Heart right ventricle (tissue), 16 donors: ENCODE measurements at regions not wholly inside any gene's neighbourhood (a gene's known extent, or its start where the extent isn't known, plus 50 kb on each side); places are given as distances from the start of the nearest gene placed in this dataset.

Source experiments
- ATAC-seq, 8 donors: fragments of 200-7000 bp; cut with Tn5 transposase; one replicate each; pipeline ENCODE4 v1.9.1; 2020; ENCODE audit warnings: mild to moderate bottlenecking in 8 of 8, moderate library complexity in 8 of 8, moderate number of reproducible peaks in 1 of 8
- DNase-seq, 2 donors: peaks; one replicate each; pipeline ENCODE4 v3.0.0-alpha.2; 2020
- H3K27ac ChIP-seq, 10 donors: fragments of 200-600 bp; sonication (generic) in 2 of 10; one replicate each; pipeline versions ENCODE4 v1.5.0 to v1.8.0; 2020 to 2022; ENCODE audit warnings: mild to moderate bottlenecking in 3 of 10
- H3K27me3 ChIP-seq, 7 donors: fragments of 200-600 bp; one replicate each; pipeline ENCODE4 v1.8.0; 2021 to 2022; ENCODE audit warnings: mild to moderate bottlenecking in 2 of 7
- H3K36me3 ChIP-seq, 9 donors: fragments of 200-600 bp; sonication (generic) in 1 of 9; one replicate each; pipeline versions ENCODE4 v1.5.0 to v1.8.0; 2020 to 2022; ENCODE audit warnings: mild to moderate bottlenecking in 2 of 9
- H3K4me1 ChIP-seq, 9 donors: fragments of 200-600 bp; sonication (generic) in 1 of 9; one replicate each; pipeline versions ENCODE4 v1.5.0 to v1.8.0; 2020 to 2022; ENCODE audit warnings: mild to moderate bottlenecking in 4 of 9
- H3K4me3 ChIP-seq, 10 donors: fragments of 200-600 bp; sonication (generic) in 2 of 10; one replicate each; pipeline versions ENCODE4 v1.5.0 to v1.8.0; 2020 to 2022; ENCODE audit warnings: mild to moderate bottlenecking in 7 of 10, moderate library complexity in 2 of 10
- H3K9me3 ChIP-seq, 11 donors: fragments of 200-600 bp in 10 of 11; sonication (generic) in 2 of 11; one replicate each; pipeline versions ENCODE4 v1.5.0 to v1.8.0; 2013 to 2022; ENCODE audit warnings: mild to moderate bottlenecking in 2 of 11, control low read depth in 1 of 11, moderate library complexity in 1 of 11
- CTCF ChIP-seq, 9 donors: fragments of 200-600 bp; sonication (generic) in 2 of 9; IDR thresholded peaks; one replicate each; pipeline versions ENCODE4 v1.5.0 to v1.8.0; 2021 to 2022; ENCODE audit warnings: antibody characterized with exemption in 9 of 9, mild to moderate bottlenecking in 5 of 9, moderate library complexity in 1 of 9
- WGBS, 2 donors: extraction: QIAGEN DNeasy Blood & Tissue Kit; methylation state at CpG; one replicate each; pipeline ENCODE4 v1.1.7; 2013; ENCODE audit warnings: inconsistent platforms in 1 of 2; 5-methylcytosine and 5-hydroxymethylcytosine counted together
- intact Hi-C, 10 donors: fragments of 100-400 bp; cut with DNase I; formaldehyde crosslinking; loops; one replicate each; pipeline versions ENCODE4 v1.11.1 to v1.14.2; 2022
- donor health status: Arrhythmogenic right ventricular cardiomyopathy.
- donor health status: ischemic (EF 13 %, LVEDD 7.1; RV severe dilation, severe dysfunction).
- donor health status: healthy with polysubstance abuse.
- donor health status: DM: no; HTN: yes; CAD: no.
- donor health status: DM: no; HTN: no; CAD: no.
- donor health status: ischemic (EF 25% LVEDD 6.9; RV normal size, moderate dysfunction).
- donor health status: ischemic (EF 25% LVEDD 5.7; RV mildly dilated, moderate dysfunction).
- donor health status: healthy.
- donor health status: DM: yes; HTN: yes; CAD: no.
- donor health status: Ischemic cardiomyopathy.
- donor health status: ischemic (EF 35%, LVEDD 5.7; RV mildly dilated, moderate dysfunction).
- donor health status: nonischemic (EF 11% LVEDD 7.7; RV severe dilation, severe dysfunction).
- donor health status: DM: yes; HTN: yes; CAD: no.
- donor health status: PGD.
- donor health status: ischemic (EF 29% LVEDD 5.4; RV normal size, mild dysfunction).
- donor health status: nonischemic (EF 23%, LVEDD 6.1; RV moderate dilation, normal function).

GRCh38 chr3:28115316-28115715 lies 126.1 kb upstream of the CMC1 start:
- intact Hi-C loops = no loop called here
- H3K27ac ChIP-seq = no peak overlapping the region
- no peak for ATAC-seq
- 73 to 82% methylated on average over 1 of the region's 1 CpG for WGBS, 2 donors
- no peak for TF ChIP-seq CTCF (IDR thresholded peaks at IDR 0.05)
- H3K4me3 ChIP-seq = no peak overlapping the region
- no peaks in the 10 kb centered on the region for H3K4me1 ChIP-seq
- no peak for DNase-seq
- no peaks in the 10 kb centered on the region for H3K9me3 ChIP-seq
- no peaks in the 10 kb centered on the region for H3K27me3 ChIP-seq
- no peaks in the 10 kb centered on the region for H3K36me3 ChIP-seq

- no peaks in the 10 kb centered on the region for H3K36me3 ChIP-seq
- H3K9me3 ChIP-seq = no peaks in the 10 kb centered on the region
- DNase-seq (no peak), ATAC-seq (no peak)
- peaks cover 0 to 8% (median 0%) of the 10 kb centered on the region in 9 donors for H3K4me1 ChIP-seq
- TF ChIP-seq CTCF (IDR thresholded peaks at IDR 0.05) = no peak
- intact Hi-C loops = no loop called here
- no peak overlapping the region for H3K27ac ChIP-seq
- WGBS, 2 donors = 92 to 94% methylated on average over 2 of the region's 2 CpGs
- H3K27me3 ChIP-seq = no peaks in the 10 kb centered on the region
- H3K4me3 ChIP-seq = no peak overlapping the region
Measured at GRCh38 chr3:28117598-28117997, 123.8 kb upstream of the CMC1 start.

DNA sequence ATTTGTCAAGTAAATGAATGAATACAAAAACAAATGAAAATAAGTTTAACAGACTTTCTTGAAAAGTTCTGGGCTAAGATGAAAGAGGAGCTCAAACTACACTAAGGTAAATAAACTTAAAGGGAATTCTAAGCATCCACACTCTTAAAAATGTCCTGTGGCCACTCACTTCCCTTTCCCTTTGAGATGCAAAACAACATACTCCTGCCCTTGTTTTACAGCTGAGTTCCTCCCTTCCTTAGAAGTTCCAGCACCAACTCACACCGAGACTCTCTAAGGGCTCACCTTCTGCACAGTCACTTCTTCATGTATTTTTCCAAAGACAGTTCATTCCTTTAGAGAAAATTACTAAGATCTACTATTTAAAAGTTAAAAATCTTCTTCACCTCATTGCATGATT lies 123.3 kb upstream of the CMC1 start:
- H3K9me3 ChIP-seq = no peaks in the 10 kb centered on the region
- H3K27me3 ChIP-seq = no peaks in the 10 kb centered on the region
- WGBS, 2 donors = 57 to 67% methylated on average over 1 of the region's 1 CpG
- no peak for TF ChIP-seq CTCF (IDR thresholded peaks at IDR 0.05)
- intact Hi-C loops = loop anchor here in 1 of 10 donors (2.0 kb wide), 1 partner anchor 37 kb away; no protein-coding TSS in a partner anchor
- H3K36me3 ChIP-seq = no peaks in the 10 kb centered on the region
- DNase-seq (no peak), ATAC-seq (no peak)
- H3K4me3 ChIP-seq = no peak overlapping the region
- no peak overlapping the region for H3K27ac ChIP-seq
- H3K4me1 ChIP-seq = peaks cover 0 to 8% (median 0%) of the 10 kb centered on the region in 9 donors

DNA sequence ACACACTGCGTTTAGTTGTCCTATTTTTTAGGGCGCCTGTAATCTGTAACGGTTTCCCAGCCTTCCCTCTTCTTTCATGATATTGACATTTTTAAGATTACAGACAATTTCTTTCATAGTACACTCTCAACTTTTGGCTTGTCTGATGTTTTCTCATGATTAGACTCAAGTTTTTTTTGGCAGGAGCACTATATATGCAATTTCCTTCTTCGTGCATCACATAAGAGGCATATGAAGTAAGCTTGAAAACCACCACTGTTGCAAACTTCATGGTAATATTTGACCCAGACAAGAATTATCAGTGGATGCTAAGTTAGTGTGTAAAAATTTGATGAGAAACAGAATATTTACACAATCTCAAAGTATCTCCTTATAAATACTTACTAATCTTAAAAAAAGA lies 119.2 kb upstream of the CMC1 start:
- Histone ChIP-seq H3K27ac (peak overlapping the region in 1 of 10 donors; percentile 34), H3K9me3 (no peaks in the 10 kb centered on the region), H3K27me3 (no peaks in the 10 kb centered on the region), H3K4me3 (no peak overlapping the region), H3K4me1 (peaks cover 0 to 13% (median 0%) of the 10 kb centered on the region in 9 donors), H3K36me3 (no peaks in the 10 kb centered on the region)
- WGBS, 2 donors = 52 to 58% methylated on average over 4 of the region's 4 CpGs
- peak in 4 of 8 donors; percentile 40 to 64 (median 53) for ATAC-seq
- no peak for DNase-seq
- TF ChIP-seq CTCF (IDR thresholded peaks at IDR 0.05) = no peak
- intact Hi-C loops = no loop called here
